ENCODE measurements at regions not wholly inside any gene's neighbourhood (a gene's known extent, or its start where the extent isn't known, plus 50 kb on each side); places are given as distances from the start of the nearest gene placed in this dataset.
A peak's percentile ranks its signal among the peaks of the same experiment; 100 is the strongest.

- DNase-seq (ENCODE audit: low spot score): no peak
Measured at GRCh38 chr7:22563032-22563501, 63.1 kb upstream of the STEAP1B start.

GRCh38 chr7:22561895-22562593, 62.1 kb upstream of the STEAP1B start:
- peak; percentile 54 for DNase-seq (ENCODE audit: low spot score)

- no peak for DNase-seq (ENCODE audit: low spot score)
Measured at GRCh38 chr7:22561321-22561811, 61.4 kb upstream of the STEAP1B start.

GRCh38 chr7:22559829-22560489, 60.0 kb upstream of the STEAP1B start:
- DNase-seq (ENCODE audit: low spot score): peak; percentile 79

- no peak for DNase-seq (ENCODE audit: low spot score)
Measured at GRCh38 chr7:22557167-22557566, 57.2 kb upstream of the STEAP1B start.

- no peak for DNase-seq (ENCODE audit: low spot score)
Measured at GRCh38 chr7:22555476-22555875, 55.5 kb upstream of the STEAP1B start.

- DNase-seq (ENCODE audit: low spot score): no peak
Measured at GRCh38 chr7:22554184-22554583, 54.2 kb upstream of the STEAP1B start.

GRCh38 chr7:22551768-22552513, 52.0 kb upstream of the STEAP1B start:
- DNase-seq (ENCODE audit: low spot score): no peak

GRCh38 chr7:22550514-22551030, 50.6 kb upstream of the STEAP1B start:
- no peak for DNase-seq (ENCODE audit: low spot score)

- no peak for DNase-seq (ENCODE audit: low spot score)
Measured at GRCh38 chr7:22549667-22550513, 49.9 kb upstream of the STEAP1B start.

All from activated CD4-positive, alpha-beta T cell treated with anti-CD3 and anti-CD28 coated beads, Interleukin-2, Interleukin-4, amounts not matched to agents 100 ng/mL and 50 ng/mL, durations not matched to agents 16 hours and 8 hours (primary cell).